GM06990 (cell line): ENCODE measurements at regions not wholly inside any gene's neighbourhood (a gene's known extent, or its start where the extent isn't known, plus 50 kb on each side); places are given as distances from the start of the nearest gene placed in this dataset.

Source experiments
- DNase-seq: peaks from one replicate; pipeline ENCODE4 v3.0.0-alpha.2; 2011; ENCODE audit not compliant: insufficient read length; ENCODE audit errors: extremely low read depth
- H3K27me3 ChIP-seq: replicated peaks from 2 replicates; pipeline ENCODE4 v1.6.0; 2011; ENCODE audit warnings: low read length; ENCODE audit not compliant: control insufficient read depth, insufficient read depth
- H3K36me3 ChIP-seq: 2 replicates; pipeline ENCODE4 v1.5.1; 2011; ENCODE audit warnings: low read length; ENCODE audit not compliant: control insufficient read depth, insufficient read depth
- H3K4me3 ChIP-seq: replicated peaks from 2 replicates; pipeline ENCODE4 v1.5.1; 2011; ENCODE audit warnings: low read depth, mild to moderate bottlenecking, control low read depth, low read length
- CTCF ChIP-seq: IDR thresholded peaks from 2 replicates; pipeline ENCODE4 v1.5.1; 2011; ENCODE audit warnings: low read length, control low read depth, mild to moderate bottlenecking, inconsistent platforms; ENCODE audit not compliant: insufficient read depth, poor library complexity, severe bottlenecking

GRCh38 chr1:96256130-96256790 is 465.3 kb upstream of the PTBP2 start:
- H3K27me3 ChIP-seq, result no peaks in the 10 kb centered on the region
- TF ChIP-seq CTCF, result no peak
- no peak for DNase-seq
- no peak overlapping the region for H3K4me3 ChIP-seq
- H3K36me3 ChIP-seq, result no peaks in the 10 kb centered on the region

- H3K4me3 ChIP-seq, result no peak overlapping the region
- TF ChIP-seq CTCF, result no peak
- no peaks in the 10 kb centered on the region for H3K36me3 ChIP-seq
- DNase-seq, result no peak
- H3K27me3 ChIP-seq, result no peaks in the 10 kb centered on the region
These were observed 462.2 kb upstream of the PTBP2 start for GRCh38 chr1:96259399-96259798.

GRCh38 chr1:96281491-96281890 is 440.1 kb upstream of the PTBP2 start:
- DNase-seq, result no peak
- no peak for TF ChIP-seq CTCF
- Histone ChIP-seq H3K4me3 (no peak overlapping the region), H3K36me3 (no peaks in the 10 kb centered on the region), H3K27me3 (no peaks in the 10 kb centered on the region)

- DNase-seq, result no peak
- TF ChIP-seq CTCF, result no peak
- no peaks in the 10 kb centered on the region for H3K27me3 ChIP-seq
- no peaks in the 10 kb centered on the region for H3K36me3 ChIP-seq
- no peak overlapping the region for H3K4me3 ChIP-seq
These were observed 431.6 kb upstream of the PTBP2 start for GRCh38 chr1:96290033-96290432.

GRCh38 chr1:96290801-96291200 is 430.8 kb upstream of the PTBP2 start:
- no peak for DNase-seq
- no peaks in the 10 kb centered on the region for H3K27me3 ChIP-seq
- no peak for TF ChIP-seq CTCF
- H3K4me3 ChIP-seq, result no peak overlapping the region
- H3K36me3 ChIP-seq, result no peaks in the 10 kb centered on the region

GRCh38 chr1:96291468-96291867 is 430.1 kb upstream of the PTBP2 start:
- no peaks in the 10 kb centered on the region for H3K36me3 ChIP-seq
- no peak for TF ChIP-seq CTCF
- no peak overlapping the region for H3K4me3 ChIP-seq
- no peak for DNase-seq
- H3K27me3 ChIP-seq, result no peaks in the 10 kb centered on the region
